SIG-M5 treated with dmso at 0.1 percent for 504 hours (cell line): ENCODE measurements at regions not wholly inside any gene's neighbourhood (a gene's known extent, or its start where the extent isn't known, plus 50 kb on each side); places are given as distances from the start of the nearest gene placed in this dataset.
A peak's percentile ranks its signal among the peaks of the same experiment; 100 is the strongest.

Experiments used
- DNase-seq: peaks from one replicate; lab custom pipeline; 2025; ENCODE audit not compliant: unreplicated experiment; lab: John Stamatoyannopoulos, UW

DNA sequence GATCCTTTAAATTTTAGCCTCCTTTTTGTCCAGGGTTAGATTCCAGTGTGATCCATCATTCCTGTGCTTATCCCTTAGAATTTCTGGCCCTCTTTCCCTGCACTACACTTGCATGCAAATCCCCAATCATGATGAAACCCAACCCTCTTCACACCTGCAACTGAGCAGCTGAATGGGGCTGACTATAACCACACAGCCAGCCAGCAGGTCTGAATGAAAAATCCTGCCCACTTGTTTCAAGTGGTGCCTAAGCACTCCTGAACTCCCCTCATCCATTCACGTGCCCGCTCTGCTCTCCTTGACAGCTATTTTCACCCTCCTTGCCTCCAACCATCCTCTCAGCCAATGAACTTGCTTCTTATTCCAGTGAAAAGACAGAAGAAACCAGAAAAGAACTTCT, 80.5 kb upstream of the AFF3 start:
- DNase-seq, result no peak

DNA sequence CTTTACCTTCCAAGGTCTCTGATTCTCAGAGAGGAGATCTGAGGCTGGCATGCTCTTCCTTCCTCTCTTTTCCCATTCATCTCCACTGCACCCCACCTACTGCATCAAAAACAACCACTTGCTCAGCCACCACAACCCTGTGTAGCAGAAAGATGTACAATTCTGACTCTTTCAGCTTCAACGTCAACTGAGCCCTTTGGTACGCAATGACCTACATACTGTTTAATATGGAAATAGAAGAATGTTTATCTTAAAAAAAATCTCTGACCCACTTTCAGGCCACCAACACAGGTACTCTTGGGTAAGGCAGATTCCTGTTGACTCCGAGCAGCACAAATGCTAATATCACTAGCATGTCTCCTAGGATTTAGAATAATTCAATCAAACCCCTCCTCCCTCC, 76.2 kb upstream of the AFF3 start:
- DNase-seq, result no peak

DNA sequence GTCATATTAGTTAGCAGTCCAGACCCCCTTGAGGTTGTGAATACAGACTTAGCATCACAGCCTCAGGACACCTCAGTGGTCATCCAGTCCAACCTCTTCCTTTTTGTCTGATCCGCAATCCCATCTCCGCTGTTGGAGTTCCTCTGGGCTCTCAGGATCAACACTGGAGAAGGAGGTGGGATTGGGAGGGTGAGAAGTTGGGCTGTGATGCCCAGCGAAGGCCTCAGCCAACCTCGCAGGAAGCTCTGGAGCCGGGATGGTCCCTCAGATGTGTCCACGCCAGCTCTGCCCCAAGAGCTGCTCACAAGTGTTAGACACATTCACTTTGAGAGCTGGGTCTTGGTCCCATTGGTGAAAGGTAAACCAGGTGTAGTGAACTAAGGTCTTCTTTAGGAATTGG, 74.9 kb upstream of the AFF3 start:
- DNase-seq, result no peak

GRCh38 chr2:100216015-100216414, 73.6 kb upstream of the AFF3 start:
- DNase-seq, result no peak

DNA sequence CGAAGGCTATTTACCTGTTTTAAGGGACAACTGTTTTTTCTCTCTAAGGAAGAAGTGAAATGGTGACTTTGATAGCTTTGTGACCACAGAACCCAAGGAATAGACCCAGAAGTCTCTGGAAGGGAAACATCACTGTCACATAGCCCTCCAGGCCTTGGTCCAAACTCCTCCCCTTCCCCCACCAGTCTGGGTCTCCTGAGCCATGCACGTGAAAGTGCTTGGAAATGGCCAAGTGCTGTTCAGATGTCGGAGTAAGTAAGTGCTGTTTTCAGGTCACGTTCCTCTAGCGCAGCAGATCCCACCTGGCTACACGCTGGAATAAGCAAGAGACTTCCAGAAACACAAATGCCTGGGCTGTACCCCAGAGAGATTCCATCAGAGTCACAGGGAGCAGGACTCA, 73.0 kb upstream of the AFF3 start:
- DNase-seq, result no peak

DNA sequence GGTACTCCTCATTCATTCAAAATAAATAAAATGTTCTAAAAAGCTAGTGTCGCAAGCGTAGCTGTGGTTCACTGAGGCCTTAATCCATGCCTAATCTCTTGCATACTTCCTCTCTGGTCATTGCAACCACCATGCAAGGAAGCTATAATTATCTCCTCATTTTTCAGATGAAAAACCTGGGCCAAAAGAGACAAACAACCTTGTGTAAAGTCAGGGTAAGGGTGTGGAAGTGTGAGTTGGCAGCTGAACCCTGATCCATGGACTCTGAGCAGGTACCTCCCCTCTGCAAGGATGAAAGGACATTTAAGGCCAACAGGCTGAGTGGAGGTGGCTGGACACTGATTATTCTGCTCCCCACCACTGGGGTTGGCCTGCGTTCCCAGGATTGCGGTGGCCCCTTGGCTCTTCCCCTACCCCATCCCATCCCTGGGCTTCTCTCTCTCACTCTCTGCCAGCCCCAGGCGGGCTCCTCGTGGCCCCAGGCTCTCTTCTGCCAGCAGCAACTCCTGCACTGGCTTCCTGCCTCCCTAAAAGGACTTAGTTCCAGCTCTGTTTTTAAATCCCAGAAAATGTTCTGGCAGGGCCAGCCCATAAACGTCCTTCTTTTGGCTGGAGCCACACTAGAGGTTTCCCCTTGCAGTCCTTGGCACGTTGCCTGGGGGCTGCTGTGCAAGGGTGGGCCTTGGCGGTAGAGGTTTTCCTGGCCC, 72.0 kb upstream of the AFF3 start:
- peak; percentile 92 for DNase-seq

DNA sequence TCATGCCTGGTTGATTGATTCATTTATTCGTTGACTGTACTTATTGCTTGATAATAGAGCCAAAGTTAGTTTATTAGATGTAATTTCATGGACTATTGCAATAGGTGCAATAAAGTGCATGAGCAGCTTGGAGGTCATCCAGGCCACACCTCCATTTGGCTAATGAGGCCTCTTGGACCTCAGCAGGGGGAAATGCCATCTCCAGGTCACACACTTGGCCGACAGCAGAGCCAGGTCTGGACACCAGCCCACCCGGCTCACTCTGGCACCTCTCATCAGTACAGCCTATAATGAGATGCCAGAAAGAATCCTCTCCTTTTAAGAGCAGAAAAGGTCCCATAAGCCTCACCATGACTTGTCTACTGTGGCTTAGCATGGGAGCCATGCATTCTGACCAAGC, 71.2 kb upstream of the AFF3 start:
- no peak for DNase-seq

GRCh38 chr2:100212850-100213249, 70.5 kb upstream of the AFF3 start:
- no peak for DNase-seq

GRCh38 chr2:100211521-100211920, 69.1 kb upstream of the AFF3 start:
- DNase-seq, result peak; percentile 97

DNA sequence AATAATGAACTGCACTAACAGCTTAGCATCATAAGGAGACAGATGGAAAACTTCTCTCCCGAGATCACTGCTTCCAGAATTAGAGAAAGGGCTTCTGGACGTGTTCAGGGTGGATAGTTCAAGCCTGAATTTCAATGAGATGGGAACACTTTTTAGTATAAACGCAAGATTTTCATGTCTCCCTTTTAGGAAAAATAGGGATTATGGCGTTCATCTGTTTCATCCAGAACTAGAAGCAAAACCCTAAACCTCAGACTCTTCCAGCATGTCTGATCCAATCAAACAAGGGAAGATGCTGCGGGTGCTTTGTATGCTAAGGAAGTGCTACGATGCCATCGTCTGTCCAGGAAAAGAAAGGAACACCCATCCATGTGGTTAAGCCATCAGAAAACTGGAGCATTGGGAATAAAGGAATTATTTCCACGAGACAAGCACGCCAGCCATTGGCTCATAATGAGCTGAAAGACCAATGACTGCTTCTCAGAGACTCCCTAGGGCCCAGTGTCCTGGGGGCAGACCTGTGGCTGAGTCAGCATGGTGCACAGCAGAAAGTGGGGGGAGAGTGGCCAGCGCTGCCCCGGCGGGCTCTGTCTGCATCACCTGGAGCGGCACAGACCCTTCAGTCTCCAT, 65.9 kb upstream of the AFF3 start:
- DNase-seq, result no peak

- DNase-seq, result no peak
Observed at GRCh38 chr2:100207411-100207885, 65.1 kb upstream of the AFF3 start.

DNA sequence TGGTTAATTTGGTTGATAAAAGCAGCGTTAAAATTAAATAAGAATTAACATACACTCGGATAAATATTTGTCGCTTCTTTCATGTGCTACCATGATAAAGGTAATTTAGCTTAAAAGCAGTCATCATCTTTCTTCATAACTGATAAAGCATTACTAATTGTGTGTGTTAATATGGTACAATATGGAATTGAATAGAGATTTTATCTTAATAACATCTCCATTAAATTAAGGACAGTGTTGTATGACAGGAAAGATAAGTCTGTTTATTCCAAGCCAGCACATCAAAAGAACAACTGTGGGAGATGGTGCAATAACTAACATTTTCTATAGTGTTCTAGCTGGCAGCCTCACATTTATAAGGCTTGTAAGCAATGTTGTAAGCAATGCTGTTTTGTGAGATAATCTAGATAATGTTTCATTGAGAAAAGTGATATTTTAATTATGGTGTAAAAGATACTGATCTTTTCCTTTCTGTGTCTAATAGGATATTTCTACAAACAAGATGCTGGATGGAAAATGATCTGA, 64.4 kb upstream of the AFF3 start:
- DNase-seq, result no peak

DNA sequence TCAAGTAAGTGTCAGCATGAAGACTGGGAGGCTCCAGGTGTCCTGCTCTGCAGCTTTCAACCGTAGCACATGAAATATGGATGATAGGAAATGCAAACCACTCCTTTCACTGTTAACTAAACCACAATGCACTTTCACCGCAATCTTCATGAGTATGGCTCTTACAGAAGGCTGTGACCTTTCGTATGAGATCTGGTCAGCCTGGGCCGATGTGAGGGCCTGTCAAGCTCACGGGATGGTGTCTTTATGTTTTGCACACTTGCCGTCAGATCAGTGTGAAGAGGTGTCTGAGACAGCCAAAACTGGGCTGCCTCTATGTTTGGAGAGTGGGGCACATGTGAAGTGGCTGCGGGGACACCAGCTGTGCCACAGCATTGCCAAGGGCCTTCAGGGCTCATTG, 62.8 kb upstream of the AFF3 start:
- DNase-seq, result no peak

DNA sequence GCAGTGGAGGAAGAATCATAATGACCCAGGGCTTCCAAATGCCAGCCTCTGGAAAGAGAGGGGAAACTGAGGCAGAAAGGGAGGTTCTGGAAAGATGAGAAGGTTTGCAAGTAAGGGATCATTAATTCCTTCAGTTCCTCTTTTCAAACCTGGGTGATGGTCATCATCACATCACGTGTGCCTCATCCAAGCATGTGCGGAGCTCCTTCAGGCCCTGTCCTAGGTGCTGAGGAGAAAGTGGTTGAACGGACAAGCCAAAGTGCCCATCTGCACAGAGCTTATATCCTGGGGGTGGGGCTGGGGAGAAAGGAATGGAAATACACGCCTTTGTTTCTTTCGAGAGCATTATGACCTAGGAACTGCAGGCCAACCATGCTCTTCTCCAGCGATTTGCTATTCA, 60.2 kb upstream of the AFF3 start:
- DNase-seq, result no peak

DNA sequence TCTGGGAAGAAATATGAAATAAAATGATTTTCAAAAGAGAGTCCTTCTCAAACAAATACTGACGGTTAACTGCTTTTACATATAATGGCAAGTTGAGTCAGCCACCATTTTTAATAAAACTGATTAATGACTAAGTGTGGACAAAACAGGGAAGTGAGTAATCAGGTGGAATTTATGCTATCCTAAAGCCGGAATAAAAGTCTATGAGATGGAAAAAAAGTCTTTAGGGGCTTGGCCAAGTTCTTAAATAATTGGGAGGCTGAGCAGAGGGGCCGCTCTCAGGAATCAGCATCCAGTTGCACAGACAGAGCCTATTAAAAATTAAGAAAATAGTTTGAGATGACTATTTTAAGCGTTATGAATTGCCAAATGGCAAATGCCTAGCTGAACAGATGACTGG, 58.6 kb upstream of the AFF3 start:
- no peak for DNase-seq

- no peak for DNase-seq
Observed at GRCh38 chr2:100199421-100199820, 57.0 kb upstream of the AFF3 start.

DNA sequence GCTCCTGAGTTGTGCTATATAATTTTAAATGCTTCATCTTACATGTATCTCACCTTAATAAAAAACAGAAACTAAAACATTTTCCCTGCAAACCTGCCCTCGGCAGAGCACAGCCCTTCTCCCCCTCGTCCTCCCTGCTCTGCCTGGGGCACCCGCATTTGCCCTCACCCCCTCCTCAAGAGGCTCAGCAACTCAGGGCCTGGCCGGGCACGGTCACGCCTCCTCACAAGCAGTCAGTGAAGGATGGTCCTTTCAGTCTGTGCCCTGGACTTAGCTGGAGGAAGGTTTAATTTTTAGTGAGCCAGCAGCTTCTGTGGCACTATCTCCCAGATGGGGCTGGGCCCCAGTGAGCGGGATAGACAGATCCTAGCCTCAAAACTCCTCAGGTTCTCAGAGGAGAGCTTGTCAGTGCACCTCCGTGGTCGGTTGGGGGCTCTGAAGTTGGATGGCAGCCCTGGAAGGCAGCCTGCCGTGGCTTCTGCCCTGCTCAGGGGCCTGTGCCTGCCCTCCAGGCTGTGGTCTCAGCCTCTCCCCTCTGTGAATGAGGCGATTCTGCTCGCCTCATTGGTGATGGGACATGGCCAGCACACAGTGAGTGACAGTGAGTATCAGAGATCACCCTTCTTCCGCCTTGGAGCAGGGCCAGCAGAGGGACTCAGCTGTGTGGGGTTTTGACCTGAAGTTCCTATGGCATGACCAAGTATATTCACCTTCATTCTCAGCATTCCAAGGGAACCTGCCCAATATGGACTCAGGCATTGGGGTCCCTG, 56.3 kb upstream of the AFF3 start:
- no peak for DNase-seq

DNA sequence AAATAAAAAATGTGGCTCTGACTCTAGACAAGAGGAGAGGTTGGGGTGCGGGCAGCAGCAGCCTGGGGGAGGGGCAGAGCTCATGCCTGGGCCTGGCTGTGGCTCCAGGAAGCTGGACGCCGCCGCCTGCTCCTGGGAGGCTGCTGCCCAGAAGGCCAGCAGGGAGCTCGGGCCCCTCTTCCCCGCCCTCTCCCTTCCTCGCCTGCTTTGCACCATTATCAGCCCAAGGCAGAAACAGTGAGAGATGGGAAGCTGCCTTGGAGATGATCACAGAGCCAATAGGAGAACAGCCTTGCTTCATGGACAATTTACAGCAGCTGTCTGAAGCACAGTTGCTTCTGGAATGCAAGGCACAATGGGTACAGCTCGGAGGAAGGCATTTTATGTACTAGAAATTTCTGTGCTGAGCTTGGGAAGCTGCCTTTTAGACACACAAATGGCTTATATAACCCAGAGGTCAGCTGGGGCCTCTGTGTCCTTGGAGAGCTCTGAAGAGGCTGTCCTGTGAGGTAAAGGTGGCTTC, 55.3 kb upstream of the AFF3 start:
- DNase-seq, result no peak

DNA sequence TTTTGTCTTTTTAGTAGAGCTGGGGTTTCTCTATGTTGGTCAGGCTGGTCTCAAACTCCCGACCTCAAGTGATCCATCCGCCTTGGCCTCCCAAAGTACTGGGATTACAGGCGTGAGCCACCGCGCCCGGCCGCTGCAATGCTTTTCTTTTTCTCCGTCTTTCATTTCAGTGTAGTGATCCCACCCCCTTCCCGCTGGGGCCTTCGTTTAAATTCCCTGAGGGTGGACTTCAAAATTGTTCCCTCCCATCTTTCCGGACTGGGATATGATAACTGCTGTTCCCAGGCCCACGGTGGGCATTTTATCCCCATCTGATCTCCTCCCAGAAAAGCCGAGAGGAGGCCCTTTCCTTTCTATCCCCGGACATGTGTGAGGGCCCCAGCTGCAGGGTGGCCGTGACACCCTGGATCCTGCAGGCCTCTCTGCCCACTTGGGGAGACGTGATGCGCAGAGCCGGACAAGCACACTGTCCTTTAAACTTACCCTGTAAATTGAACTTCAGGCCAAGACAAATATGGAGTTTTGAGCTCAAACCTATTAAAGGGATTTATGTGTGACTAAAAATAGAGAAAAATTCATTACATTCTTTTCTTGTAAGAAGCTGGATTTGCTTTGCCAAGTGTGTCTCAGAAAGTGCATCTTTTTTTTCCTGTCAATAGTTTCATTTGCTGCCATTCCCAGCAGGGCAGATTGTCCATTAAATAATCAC, 54.5 kb upstream of the AFF3 start:
- no peak for DNase-seq

DNA sequence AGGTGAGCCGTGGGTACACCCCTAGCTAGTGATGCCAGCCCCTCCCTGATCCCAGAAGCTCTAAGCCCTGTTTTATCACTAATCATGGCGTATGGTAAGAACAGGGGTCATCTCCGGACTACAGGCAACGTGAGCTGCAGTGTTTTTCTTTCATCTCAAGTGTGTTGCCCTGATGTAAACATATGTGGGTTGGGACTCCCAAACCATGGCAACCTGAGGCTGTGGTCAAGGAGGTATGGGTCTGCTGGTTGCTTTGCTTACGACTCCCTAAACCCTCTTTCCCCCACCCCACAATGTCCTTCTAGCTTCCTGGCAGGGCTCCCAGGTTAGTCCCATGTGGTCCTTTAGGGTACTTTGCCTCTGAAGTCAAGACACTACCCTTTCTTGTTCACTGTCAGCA, 53.6 kb upstream of the AFF3 start:
- no peak for DNase-seq

GRCh38 chr2:100194951-100195350, 52.6 kb upstream of the AFF3 start:
- DNase-seq, result no peak
